ENCODE measurements at regions not wholly inside any gene's neighbourhood (a gene's known extent, or its start where the extent isn't known, plus 50 kb on each side); places are given as distances from the start of the nearest gene placed in this dataset.
A peak's percentile ranks its signal among the peaks of the same experiment; 100 is the strongest.

GRCh38 chr10:113368666-113369364 is 184.0 kb upstream of the HABP2 start:
- H3K4me3 ChIP-seq (ENCODE audit: low read length): no peak overlapping the region
- DNase-seq (ENCODE audit: low read depth): no peak

GRCh38 chr10:113369365-113369694 is 183.5 kb upstream of the HABP2 start:
- no peak overlapping the region for H3K4me3 ChIP-seq (ENCODE audit: low read length)
- no peak for DNase-seq (ENCODE audit: low read depth)
- TF ChIP-seq CTCF (conservative IDR thresholded peaks at IDR 0.05; ENCODE audit: low read length): no peak

More at GRCh38 chr10:113368666-113369364, 184.0 kb upstream of the HABP2 start:
- no peak for TF ChIP-seq CTCF (conservative IDR thresholded peaks at IDR 0.05; ENCODE audit: low read length)

GRCh38 chr10:113376428-113376827 is 176.4 kb upstream of the HABP2 start:
- no peak overlapping the region for H3K4me3 ChIP-seq (ENCODE audit: low read length)
- no peak for TF ChIP-seq CTCF (conservative IDR thresholded peaks at IDR 0.05; ENCODE audit: low read length)
- DNase-seq (ENCODE audit: low read depth): no peak

- TF ChIP-seq CTCF (conservative IDR thresholded peaks at IDR 0.05; ENCODE audit: low read length): no peak
These were observed 173.8 kb upstream of the HABP2 start for GRCh38 chr10:113379091-113379490.

GRCh38 chr10:113381416-113381815 is 171.4 kb upstream of the HABP2 start:
- H3K4me3 ChIP-seq (ENCODE audit: low read length): peak overlapping the region; percentile 1; the same call in 1 of the 2 replicates
- DNase-seq (ENCODE audit: low read depth): no peak
- TF ChIP-seq CTCF (conservative IDR thresholded peaks at IDR 0.05; ENCODE audit: low read length): no peak

More at GRCh38 chr10:113379091-113379490, 173.8 kb upstream of the HABP2 start:
- no peak overlapping the region for H3K4me3 ChIP-seq (ENCODE audit: low read length)
- peak; percentile 31 for DNase-seq (ENCODE audit: low read depth)

GRCh38 chr10:113381981-113382509 is 170.8 kb upstream of the HABP2 start:
- TF ChIP-seq CTCF (conservative IDR thresholded peaks at IDR 0.05; ENCODE audit: low read length): no peak
- H3K4me3 ChIP-seq (ENCODE audit: low read length): peak overlapping the region; percentile 46
- DNase-seq (ENCODE audit: low read depth): peak; percentile 82

GRCh38 chr10:113382691-113383090 is 170.2 kb upstream of the HABP2 start:
- no peak for TF ChIP-seq CTCF (conservative IDR thresholded peaks at IDR 0.05; ENCODE audit: low read length)
- peak overlapping the region; percentile 46; the same call in 1 of the 2 replicates for H3K4me3 ChIP-seq (ENCODE audit: low read length)
- DNase-seq (ENCODE audit: low read depth): peak; percentile 47

All from AG10803 (cell line).